ENCODE measurements at regions not wholly inside any gene's neighbourhood (a gene's known extent, or its start where the extent isn't known, plus 50 kb on each side); places are given as distances from the start of the nearest gene placed in this dataset.
"Not testable (repeated sequence)": the region's sequence is repeated elsewhere in the genome, so short reads cannot be mapped to it uniquely, and the experiment has no call there.

GRCh38 chr6:154923199-154923869 lies 71.8 kb upstream of the TIAM2 start:
- DNase-seq, result no peak

DNA sequence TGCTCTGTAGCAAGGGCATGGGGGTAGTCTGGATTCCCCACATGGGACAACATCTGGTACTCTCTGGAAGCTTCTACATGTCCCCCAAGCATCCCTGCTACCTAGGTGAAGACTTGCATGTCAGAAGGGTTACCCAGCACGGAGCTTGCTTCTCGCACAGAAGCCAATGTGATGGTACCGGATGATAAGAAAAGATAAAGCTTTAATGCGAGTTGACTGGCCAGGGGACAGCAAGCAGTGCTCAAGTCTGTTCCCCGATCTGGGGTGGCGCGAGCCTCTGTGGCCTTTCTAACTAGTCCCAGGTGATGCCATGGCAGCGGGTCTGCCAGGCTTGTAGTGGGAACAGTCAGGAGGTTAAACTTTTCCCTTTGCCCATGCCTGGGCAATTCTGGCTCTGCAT lies 70.0 kb upstream of the TIAM2 start:
- DNase-seq, result no peak

DNA sequence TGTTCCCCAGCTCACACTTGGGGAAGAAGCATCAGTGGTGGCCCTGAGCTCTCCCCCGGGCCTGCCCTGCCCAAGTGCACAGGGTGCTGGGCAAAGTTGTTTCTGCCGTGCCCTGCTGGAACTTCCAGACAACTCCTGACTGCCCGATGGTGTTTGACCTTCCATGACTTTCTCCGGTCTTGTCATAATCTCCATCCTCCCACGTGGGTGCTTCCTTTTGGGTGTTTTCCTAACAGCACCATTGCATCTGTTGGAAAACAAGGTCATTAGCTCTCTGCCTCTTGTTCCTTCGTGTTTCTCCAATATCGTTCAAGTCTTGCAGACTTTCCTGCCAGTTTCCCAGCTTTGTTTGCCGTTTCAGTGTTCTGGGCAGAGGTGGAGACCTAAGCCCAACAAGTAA lies 68.7 kb upstream of the TIAM2 start:
- DNase-seq, result no peak

DNA sequence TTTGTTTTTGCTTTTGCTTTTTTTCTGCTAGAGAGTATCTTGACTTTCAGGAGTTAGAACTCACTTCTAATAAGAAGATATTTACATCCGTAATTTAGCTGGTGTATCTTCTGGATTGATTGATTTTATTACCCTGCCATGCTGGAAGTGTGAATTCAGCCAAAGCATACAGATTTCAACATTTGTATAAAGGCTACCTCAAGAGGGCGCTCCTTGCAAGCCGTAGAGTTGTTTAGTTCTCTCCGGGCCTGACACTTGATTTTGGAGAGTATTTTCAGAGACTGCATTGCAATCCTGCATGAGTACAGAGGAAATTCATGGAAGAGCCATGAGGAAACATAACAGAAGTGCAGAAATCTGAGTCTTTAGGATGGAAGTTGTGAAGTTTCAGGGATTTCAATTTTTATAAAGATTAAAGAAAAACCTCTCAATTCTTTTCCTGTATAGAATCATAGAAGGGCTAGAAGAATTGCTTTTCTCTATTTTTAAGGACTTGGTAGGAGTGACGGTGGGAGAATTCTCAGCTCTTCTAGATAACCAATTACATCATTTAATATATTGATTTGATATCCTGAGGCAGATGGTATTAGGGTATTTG lies 66.7 kb upstream of the TIAM2 start:
- DNase-seq, result peak; percentile 72

- no peak for DNase-seq
These were observed 64.7 kb upstream of the TIAM2 start for GRCh38 chr6:154930451-154930851.

DNA sequence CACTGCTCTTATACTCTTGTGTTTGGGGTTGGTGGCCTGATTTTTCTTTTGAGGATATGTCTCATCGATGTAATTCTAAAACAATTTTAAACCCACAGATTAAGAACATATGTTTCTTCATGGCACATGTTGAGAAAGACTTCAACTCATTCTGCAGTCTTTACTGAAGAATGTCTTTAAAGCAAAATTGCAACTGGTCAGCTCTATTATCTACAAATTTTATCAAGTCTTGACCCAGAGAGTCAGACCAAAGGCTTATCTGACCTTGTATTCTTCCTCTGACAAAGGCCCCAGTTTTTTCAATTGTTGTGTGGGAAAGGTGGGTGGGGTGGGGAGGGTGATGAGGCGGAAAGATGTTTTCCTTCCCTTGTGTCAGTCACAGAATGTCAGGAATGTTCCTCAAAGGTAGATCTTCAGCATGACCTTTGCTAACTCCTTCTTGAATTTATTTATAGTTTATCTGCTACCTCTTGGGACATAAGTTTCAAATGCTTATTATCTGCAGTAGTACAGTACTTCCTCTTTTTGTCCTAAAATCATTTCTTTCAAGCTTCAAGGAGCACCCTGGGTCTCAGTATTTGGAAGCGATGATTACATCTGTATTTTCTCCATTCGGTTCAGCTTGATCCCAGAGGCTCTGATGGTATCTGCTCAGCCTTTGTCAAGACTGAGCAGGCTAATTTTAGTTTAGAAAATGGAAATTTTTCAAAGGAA lies 63.2 kb upstream of the TIAM2 start:
- no peak for DNase-seq

DNA sequence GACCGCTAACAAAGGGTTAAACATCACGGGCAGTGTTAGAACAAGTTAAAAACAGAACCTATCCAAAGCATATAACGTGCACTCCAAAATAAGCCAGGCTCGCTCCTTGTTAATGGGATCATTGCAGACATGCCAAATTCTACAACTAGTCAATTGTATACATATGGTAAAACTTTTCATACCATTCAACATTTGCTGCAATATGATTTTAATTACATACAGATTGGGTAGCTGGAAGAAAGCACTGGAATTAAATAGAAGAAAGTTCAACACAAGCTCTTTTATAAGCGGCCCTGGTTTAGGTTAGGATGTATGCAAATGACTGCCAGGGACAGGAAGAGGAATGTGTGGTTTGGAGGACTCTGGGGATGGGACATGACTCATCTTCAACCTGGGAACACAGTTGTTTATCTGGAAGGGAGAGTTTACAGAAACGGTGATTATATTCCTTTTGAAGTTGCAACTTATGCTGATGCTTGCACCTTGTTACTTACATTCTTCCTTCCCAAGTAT lies 62.5 kb upstream of the TIAM2 start:
- DNase-seq, result no peak

- DNase-seq, result no peak
These were observed 61.8 kb upstream of the TIAM2 start for GRCh38 chr6:154933181-154933827.

- DNase-seq, result no peak
These were observed 57.6 kb upstream of the TIAM2 start for GRCh38 chr6:154937306-154938220.

GRCh38 chr6:154938221-154938580 lies 56.9 kb upstream of the TIAM2 start:
- no peak for DNase-seq

- DNase-seq, result not testable (repeated sequence)
These were observed 56.3 kb upstream of the TIAM2 start for GRCh38 chr6:154938727-154939285.

- no peak for DNase-seq
These were observed 52.3 kb upstream of the TIAM2 start for GRCh38 chr6:154942770-154943169.

- no peak for DNase-seq
These were observed 49.7 kb upstream of the TIAM2 start for GRCh38 chr6:154945271-154945890.

Measured in inflammatory macrophage treated with lipopolysaccharide for 4 hours (primary cell).